C4-2B (cell line): ENCODE measurements at regions not wholly inside any gene's neighbourhood (a gene's known extent, or its start where the extent isn't known, plus 50 kb on each side); places are given as distances from the start of the nearest gene placed in this dataset.

Source experiments
- CTCF ChIP-seq: fragments of 450-650 bp; conservative IDR thresholded peaks from 2 replicates; pipeline ENCODE4 v1.5.1; 2017; ENCODE audit warnings: mild to moderate bottlenecking
- ZFX ChIP-seq: fragments of 450-650 bp; IDR thresholded peaks from 2 replicates; pipeline ENCODE4 v1.6.1; 2017

GRCh38 chr6:22001396-22002027 is 295.3 kb downstream of the PRL start:
- TF ChIP-seq CTCF (no peak), ZFX (no peak)
